ENCODE measurements at regions not wholly inside any gene's neighbourhood (a gene's known extent, or its start where the extent isn't known, plus 50 kb on each side); places are given as distances from the start of the nearest gene placed in this dataset.
"Not testable (repeated sequence)": the region's sequence is repeated elsewhere in the genome, so short reads cannot be mapped to it uniquely, and the experiment has no call there.

DNA sequence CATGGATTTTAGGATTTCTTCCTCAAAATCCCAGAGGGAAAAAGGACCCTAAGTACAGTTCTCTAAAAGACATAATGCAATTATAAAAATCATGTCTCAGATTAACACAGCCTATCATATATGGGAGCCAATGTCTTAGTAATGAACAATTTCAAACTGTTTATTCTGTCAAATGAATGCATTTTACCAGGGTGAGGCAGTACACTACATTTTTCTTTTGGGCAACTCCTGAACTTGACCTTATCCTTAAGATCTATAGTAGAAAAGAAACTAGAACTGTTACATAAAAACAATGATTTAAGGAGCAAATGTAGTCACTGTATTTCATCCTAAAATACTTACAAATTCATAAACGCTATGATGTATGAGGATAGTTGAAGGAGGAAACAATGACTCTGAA, 226.3 kb upstream of the B3GALT2 start:
- DNase-seq (ENCODE audit: low read depth) = no peak

GRCh38 chr1:193411714-193412113, 225.3 kb upstream of the B3GALT2 start:
- no peak for DNase-seq (ENCODE audit: low read depth)

DNA sequence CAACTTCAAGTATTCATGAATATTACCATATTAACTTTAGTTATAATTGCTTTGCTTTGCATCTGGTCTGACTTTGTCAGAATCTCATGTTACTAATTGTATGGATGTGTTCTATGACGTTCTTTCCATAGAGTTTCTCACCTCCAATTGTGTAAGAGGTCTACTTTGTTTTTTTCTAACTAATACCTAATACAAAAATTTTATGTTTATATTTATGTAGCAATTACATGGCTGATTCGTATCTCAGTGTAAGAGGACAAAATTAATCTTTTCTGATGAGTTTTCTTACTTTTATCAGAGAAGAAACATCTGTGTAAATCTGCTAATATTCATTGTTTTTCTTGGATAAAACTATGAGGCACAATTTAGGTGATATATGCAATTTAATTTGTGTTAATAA, 224.8 kb upstream of the B3GALT2 start:
- no peak for DNase-seq (ENCODE audit: low read depth)

DNA sequence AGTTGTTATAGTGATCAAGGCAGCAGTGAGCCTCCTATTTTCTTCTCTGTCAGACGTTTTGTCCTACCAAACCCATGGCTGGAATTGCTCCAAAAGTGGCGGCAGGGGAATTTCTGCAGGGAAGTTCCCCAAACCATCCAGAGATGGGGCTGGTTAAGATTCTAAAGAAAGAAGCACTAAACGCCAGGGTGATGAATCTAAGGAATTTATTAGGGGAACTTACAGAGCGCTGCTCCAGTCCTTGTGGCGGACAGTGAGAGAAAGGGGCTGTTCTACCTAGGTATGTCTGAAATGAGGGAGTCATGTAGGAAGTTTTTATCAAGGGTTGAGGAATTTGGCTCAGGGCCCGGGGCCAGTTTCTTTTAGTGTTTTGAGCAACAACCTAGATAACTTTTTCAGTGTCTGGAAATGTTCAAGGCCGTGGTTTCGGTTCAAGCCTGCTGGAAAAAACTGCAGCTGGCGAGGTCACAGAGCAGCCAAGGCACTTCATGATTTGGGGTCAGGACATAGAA, 222.4 kb upstream of the B3GALT2 start:
- peak; percentile 97 for DNase-seq (ENCODE audit: low read depth)

DNA sequence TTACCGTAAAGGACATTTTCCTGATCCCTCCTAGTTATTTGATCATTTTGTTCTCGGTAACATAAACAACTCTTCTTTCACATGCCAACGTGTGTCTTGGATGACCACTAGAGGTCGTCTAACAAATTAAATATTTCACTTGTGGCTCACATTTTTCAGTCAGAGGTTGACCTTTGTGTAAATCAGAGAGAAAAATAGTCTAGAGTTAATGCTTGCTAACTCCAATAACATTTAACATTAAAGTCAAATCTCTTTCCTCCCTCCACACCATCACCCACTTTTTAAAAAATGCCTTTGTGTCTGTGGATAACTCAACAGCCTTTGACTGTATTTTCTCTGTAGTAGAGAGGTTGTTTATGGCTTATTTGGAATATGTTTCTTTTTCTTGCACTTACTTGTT, 220.5 kb upstream of the B3GALT2 start:
- peak; percentile 85 for DNase-seq (ENCODE audit: low read depth)

DNA sequence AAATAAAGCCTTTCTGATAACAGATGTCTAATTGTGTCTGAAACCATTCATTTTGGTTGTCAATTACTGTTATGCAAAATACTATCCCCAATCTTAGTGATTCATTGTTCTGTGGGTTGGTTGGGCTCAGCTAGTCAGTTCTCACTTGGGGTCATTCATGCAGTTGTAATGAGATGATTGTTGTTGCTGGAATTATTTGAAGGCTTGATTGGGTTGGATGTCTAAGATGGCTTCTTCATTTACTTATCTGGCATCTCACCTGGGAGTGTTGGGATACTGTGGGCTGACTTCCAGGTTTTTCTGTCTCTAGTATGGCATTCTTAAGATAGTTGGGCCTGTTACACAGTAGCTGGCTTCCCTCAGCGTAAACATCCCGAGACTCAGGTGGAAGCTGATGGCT, 217.8 kb upstream of the B3GALT2 start:
- no peak for DNase-seq (ENCODE audit: low read depth)

DNA sequence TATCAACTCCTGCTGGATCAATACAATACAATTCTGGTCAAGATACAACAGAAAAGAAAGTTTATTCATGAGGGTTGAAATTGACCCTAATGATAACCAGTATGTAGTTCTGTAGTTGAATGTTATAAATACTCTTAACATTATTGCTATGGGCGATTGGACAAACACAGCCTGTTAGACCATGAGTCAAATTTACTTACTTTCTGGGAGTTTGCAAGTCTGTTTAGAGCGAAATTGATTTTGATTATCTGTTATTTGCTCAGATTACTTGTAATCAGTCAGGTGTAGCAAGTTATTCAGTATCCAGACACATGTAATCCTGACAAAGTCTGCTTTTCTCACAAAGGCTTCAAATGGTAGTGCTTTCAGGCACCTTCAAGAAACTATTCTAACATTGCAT, 216.6 kb upstream of the B3GALT2 start:
- DNase-seq (ENCODE audit: low read depth) = no peak

DNA sequence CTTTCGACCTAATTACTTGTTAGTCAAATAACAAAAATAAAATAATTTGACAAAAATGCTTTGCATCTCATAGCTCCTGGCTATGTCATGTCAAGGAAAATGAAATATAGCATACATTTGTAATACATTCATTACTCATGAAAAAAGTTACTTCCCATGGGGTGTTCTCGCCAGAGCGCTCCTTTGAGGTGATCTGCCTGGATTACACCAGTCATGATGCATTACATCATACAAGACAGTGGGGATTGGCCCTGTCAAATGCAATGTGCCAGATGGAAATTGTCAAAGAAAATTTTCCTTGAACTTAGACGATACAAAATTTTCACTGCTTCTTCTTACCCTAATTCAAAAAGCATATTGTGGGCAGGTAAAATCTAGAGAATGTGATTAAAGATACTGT, 215.6 kb upstream of the B3GALT2 start:
- DNase-seq (ENCODE audit: low read depth) = no peak

- no peak for DNase-seq (ENCODE audit: low read depth)
Measured at GRCh38 chr1:193394336-193394735, 207.9 kb upstream of the B3GALT2 start.

GRCh38 chr1:193392686-193393085, 206.3 kb upstream of the B3GALT2 start:
- no peak for DNase-seq (ENCODE audit: low read depth)

GRCh38 chr1:193388683-193389082, 202.3 kb upstream of the B3GALT2 start:
- DNase-seq (ENCODE audit: low read depth) = no peak

- no peak for DNase-seq (ENCODE audit: low read depth)
Measured at GRCh38 chr1:193388165-193388564, 201.8 kb upstream of the B3GALT2 start.

DNA sequence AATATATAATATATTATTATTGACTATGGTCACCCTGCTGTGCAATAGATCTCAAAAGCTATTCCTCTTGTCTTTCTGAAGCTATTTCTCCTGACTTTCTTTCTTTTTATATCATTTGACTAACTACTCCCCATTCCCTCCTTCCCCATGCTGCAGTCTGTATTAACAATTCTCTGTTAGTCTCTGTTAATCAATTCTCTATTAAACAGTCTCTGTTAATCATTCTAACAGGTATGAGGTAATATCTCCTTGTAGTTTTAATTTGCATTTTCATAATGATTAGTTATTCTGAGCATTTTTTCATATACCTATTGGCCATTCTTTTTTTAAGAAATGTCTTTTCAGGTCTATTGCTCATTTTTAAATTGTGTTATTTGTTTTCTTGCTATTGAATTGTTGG, 201.0 kb upstream of the B3GALT2 start:
- DNase-seq (ENCODE audit: low read depth) = no peak

DNA sequence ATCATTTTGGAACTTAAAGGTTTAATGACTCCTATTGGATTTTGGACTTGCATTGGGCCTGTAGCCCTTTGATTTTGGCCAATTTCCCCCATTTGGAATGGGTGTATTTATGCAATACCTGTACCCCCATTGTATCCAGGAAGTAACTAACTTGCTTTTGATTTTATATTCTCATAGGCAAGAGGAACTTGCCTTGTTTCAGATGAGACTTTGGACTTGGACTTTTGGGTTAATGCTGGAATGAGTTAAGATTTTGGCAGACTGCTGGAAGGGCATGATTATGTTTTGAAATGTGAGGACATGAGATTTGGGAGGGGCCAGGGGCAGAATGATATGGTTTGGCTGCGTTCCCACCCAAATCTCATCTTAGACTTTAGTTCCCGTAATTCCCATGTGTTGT, 192.0 kb upstream of the B3GALT2 start:
- DNase-seq (ENCODE audit: low read depth) = not testable (repeated sequence)

DNA sequence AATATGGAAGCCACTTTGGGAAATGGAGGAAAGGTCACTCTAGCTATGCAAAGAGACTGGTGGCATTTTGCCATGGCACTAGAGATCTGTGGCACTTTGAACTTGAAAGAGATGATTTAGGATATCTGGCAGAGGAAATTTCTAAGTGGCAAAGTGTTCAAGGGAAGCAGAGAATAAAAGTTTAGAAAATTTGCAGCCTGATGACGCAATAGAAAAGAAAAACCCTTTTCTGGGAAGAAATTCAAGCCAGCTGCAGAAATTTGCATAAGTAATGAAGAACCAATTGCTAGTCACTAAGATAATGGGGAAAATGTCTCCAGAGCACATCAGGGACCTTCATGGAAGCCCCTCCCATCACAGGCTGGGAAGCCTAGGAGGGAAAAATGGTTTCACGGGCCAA, 191.1 kb upstream of the B3GALT2 start:
- no peak for DNase-seq (ENCODE audit: low read depth)

GRCh38 chr1:193372553-193372952, 186.1 kb upstream of the B3GALT2 start:
- no peak for DNase-seq (ENCODE audit: low read depth)

DNA sequence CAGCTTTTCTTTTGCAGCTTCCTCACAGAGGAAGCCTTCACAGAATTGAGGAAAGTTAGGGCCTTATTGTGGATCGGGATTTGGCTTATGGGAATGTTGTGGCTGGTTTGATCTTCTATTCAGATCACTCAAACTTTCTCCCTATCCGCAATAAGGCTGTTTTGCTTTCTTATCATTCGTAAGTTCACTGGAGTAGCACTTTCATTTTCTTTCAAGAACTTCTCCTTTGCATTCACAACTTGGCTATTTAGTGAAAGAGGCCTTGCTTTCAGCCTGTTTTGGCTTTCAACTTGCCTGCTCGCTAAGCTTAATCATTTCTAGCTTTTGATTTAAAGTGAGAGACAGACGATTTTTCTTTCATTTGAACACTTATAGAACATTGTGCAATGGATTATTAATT, 181.9 kb upstream of the B3GALT2 start:
- no peak for DNase-seq (ENCODE audit: low read depth)

- DNase-seq (ENCODE audit: low read depth) = no peak
Measured at GRCh38 chr1:193367863-193368262, 181.4 kb upstream of the B3GALT2 start.

- DNase-seq (ENCODE audit: low read depth) = no peak
Measured at GRCh38 chr1:193366764-193367507, 180.5 kb upstream of the B3GALT2 start.

- no peak for DNase-seq (ENCODE audit: low read depth)
Measured at GRCh38 chr1:193365966-193366365, 179.6 kb upstream of the B3GALT2 start.

DNA sequence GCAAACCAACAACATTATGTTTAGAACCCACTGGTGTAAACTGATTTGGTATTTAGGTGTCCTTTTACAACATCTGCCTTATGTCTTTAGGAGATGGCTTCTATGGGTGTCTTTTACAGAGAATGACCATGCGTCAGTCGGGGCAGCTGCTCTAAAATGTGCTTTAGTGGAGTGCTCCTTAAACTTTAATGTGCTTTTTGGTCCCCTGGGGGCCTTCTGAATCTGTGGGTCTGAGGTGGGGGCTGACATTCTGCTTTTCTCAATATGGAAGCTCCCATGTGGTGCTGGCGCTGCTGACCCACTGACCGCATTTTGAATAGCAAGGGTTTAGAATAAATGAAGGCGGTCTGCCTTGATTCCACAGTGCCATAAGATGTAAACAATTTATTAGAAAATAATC, 173.2 kb upstream of the B3GALT2 start:
- DNase-seq (ENCODE audit: low read depth) = no peak

DNA sequence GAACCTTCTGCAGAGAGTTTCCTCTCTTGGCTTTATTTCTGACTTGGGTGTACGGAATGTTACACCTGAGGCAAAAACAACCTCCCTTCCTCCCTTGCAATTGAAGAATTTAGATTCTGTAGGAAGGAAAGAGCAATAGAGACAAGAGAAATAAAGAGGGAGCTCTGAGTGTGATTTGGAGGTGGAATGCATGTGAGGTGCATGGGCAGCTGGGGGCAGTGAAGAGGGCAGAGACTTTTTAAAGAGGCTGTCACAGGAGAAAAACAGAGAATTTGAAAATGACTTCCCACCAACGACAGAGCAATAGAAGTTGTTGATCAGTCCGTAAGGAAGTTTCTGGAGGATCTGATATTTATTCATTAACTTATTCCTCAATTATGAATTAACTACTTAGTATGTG, 172.0 kb upstream of the B3GALT2 start:
- DNase-seq (ENCODE audit: low read depth) = no peak

- no peak for DNase-seq (ENCODE audit: low read depth)
Measured at GRCh38 chr1:193356249-193356648, 169.8 kb upstream of the B3GALT2 start.

GRCh38 chr1:193355626-193356025, 169.2 kb upstream of the B3GALT2 start:
- DNase-seq (ENCODE audit: low read depth) = peak; percentile 24
